Adrenal gland (tissue), 5 donors: ENCODE measurements at regions not wholly inside any gene's neighbourhood (a gene's known extent, or its start where the extent isn't known, plus 50 kb on each side); places are given as distances from the start of the nearest gene placed in this dataset.

Source experiments
- CTCF ChIP-seq, 6 experiments: fragments of 450-650 bp in 4 of 6; fragments of 200-600 bp in 2 of 6; sonication (generic) in 1 of 6; IDR thresholded peaks; 1 replicate in 5 of 6; 2 replicates in 1 of 6; pipeline versions ENCODE4 v1.5.1 to v1.8.0; 2016 to 2021; ENCODE audit warnings: antibody characterized with exemption in 6 of 6, mild to moderate bottlenecking in 2 of 6, moderate library complexity in 1 of 6
- POLR2A ChIP-seq, 2 donors: fragments of 450-650 bp; IDR thresholded peaks; one replicate each; pipeline ENCODE4 v1.6.1; 2017; ENCODE audit warnings: antibody characterized with exemption in 2 of 2, mild to moderate bottlenecking in 2 of 2, moderate library complexity in 1 of 2
- donor health status: DM: no; HTN: no; CAD: no.

GRCh38 chr2:33707312-33707711, 108.2 kb upstream of the FAM98A start:
- TF ChIP-seq CTCF (IDR thresholded peaks at IDR 0.05) (no peak), POLR2A (IDR thresholded peaks at IDR 0.05) (no peak)
